ENCODE measurements at regions not wholly inside any gene's neighbourhood (a gene's known extent, or its start where the extent isn't known, plus 50 kb on each side); places are given as distances from the start of the nearest gene placed in this dataset.

- intact Hi-C loops (cut with micrococcal nuclease), result no loop called here
- Mint-ChIP-seq H3K4me3 (no peak overlapping the region), H3K4me1 (ENCODE audit: low read depth) (peaks cover 5% of the 10 kb centered on the region), H3K36me3 (ENCODE audit: low read depth) (no peaks in the 10 kb centered on the region), H3K27me3 (no peaks in the 10 kb centered on the region), H3K9me3 (peaks cover 2% of the 10 kb centered on the region), H3K27ac (no peak overlapping the region)
- DNase-seq, result no peak
- TF ChIP-seq CTCF (IDR thresholded peaks at IDR 0.05), result no peak
- ATAC-seq, result no peak
- CTCF ChIA-PET, result interaction anchor here (1.1 kb wide), 2 partner anchors 26 to 59 kb away, joined by 3 read pairs; no protein-coding TSS in a partner anchor
- POLR2A ChIA-PET, result interaction anchor here (0.5 kb wide), 1 partner anchor 132 kb away, joined by 3 read pairs; no protein-coding TSS in a partner anchor
Measured at GRCh38 chr10:33067481-33067880, 109.5 kb upstream of the ITGB1 start.

DNA sequence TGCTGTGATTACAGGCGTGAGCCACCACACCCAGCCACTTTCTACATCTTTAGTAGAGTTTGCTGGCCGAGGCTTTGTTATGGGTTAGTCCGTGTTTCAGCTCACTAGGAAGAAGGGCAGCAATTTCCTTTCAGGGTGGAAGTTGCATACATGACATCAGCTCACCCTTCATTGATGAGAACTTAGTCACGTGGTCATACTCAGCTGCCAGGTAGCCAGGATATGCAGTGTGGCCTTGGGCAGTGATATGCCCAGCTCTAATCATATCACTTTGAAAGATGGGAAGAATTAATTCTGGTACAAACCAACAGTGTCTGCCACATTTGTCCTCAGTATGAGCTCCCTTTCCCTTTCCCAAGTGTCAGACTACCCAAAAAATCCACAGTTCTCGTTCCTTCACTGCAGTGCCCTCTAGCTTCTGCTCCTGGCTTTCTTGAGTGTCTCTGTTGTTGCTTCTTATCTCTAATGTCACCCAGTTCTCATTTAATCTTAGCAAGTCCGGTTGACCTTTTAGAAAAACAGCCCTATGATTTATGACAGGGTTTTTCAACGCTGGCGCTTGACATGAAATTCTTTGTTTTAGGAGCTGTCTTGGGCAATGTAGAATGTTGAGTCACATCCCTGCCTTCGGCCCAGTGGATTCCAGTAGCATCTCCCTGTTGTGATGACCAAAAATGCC, 108.7 kb upstream of the ITGB1 start:
- Mint-ChIP-seq H3K4me1 (ENCODE audit: low read depth) (peaks cover 5% of the 10 kb centered on the region), H3K9me3 (peaks cover 2% of the 10 kb centered on the region), H3K4me3 (no peak overlapping the region), H3K36me3 (ENCODE audit: low read depth) (no peaks in the 10 kb centered on the region), H3K27ac (no peak overlapping the region), H3K27me3 (no peaks in the 10 kb centered on the region)
- no peak for DNase-seq
- ChIA-PET POLR2A (interaction anchor here (0.5 kb wide), 1 partner anchor 131 kb away, joined by 3 read pairs; no protein-coding TSS in a partner anchor), CTCF (interaction anchor here (1.1 kb wide), 2 partner anchors 25 to 58 kb away, joined by 3 read pairs; no protein-coding TSS in a partner anchor)
- no peak for ATAC-seq
- no peak for TF ChIP-seq CTCF (IDR thresholded peaks at IDR 0.05)
- intact Hi-C loops (cut with micrococcal nuclease), result no loop called here

- ATAC-seq (no peak), DNase-seq (no peak)
- no peaks in the 10 kb centered on the region for H3K36me3 Mint-ChIP-seq (ENCODE audit: low read depth)
- no peaks in the 10 kb centered on the region for H3K27me3 Mint-ChIP-seq
- intact Hi-C loops (cut with micrococcal nuclease), result no loop called here
- no peak overlapping the region for H3K27ac Mint-ChIP-seq
- H3K4me1 Mint-ChIP-seq (ENCODE audit: low read depth), result peaks cover 5% of the 10 kb centered on the region
- TF ChIP-seq CTCF (IDR thresholded peaks at IDR 0.05), result no peak
- H3K9me3 Mint-ChIP-seq, result peaks cover 2% of the 10 kb centered on the region
- ChIA-PET POLR2A (interaction anchor here (0.6 to 0.9 kb wide), 2 partner anchors 39 to 1112 kb away, joined by 3 to 4 read pairs; no protein-coding TSS in a partner anchor), CTCF (no interaction called here)
- no peak overlapping the region for H3K4me3 Mint-ChIP-seq
Measured at GRCh38 chr10:33065111-33065510, 107.1 kb upstream of the ITGB1 start.

GRCh38 chr10:33064706-33065105, 106.7 kb upstream of the ITGB1 start:
- DNase-seq, result no peak
- no peak for ATAC-seq
- Mint-ChIP-seq H3K4me1 (ENCODE audit: low read depth) (peaks cover 5% of the 10 kb centered on the region), H3K27ac (no peak overlapping the region), H3K4me3 (no peak overlapping the region), H3K9me3 (peaks cover 2% of the 10 kb centered on the region), H3K27me3 (no peaks in the 10 kb centered on the region), H3K36me3 (ENCODE audit: low read depth) (no peaks in the 10 kb centered on the region)
- TF ChIP-seq CTCF (IDR thresholded peaks at IDR 0.05), result no peak
- intact Hi-C loops (cut with micrococcal nuclease), result no loop called here
- ChIA-PET POLR2A (interaction anchor here (0.9 kb wide), 1 partner anchor 38 kb away, joined by 3 read pairs; no protein-coding TSS in a partner anchor), CTCF (no interaction called here)

DNA sequence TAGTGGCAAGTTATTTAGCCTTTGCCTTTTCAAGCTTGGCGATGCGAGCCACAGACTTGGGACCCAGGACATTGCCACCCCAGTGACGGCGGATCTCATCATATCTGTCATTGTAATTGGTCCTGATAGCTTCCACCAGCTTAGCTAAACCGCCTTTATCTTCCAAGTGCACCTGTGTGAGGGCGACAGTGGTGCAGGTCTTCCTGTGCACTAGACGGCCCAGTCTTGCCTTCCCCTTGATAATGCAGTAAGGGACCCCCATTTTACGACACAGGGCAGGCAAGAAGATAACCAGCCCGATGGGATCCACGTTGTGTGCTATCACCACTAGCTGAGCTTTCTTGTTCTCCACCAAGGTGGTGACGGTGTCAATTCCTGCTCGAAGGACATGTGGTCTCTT, 99.6 kb upstream of the ITGB1 start:
- ChIA-PET CTCF (no interaction called here), POLR2A (no interaction called here)
- TF ChIP-seq CTCF (IDR thresholded peaks at IDR 0.05), result no peak
- Mint-ChIP-seq H3K27ac (no peak overlapping the region), H3K4me1 (ENCODE audit: low read depth) (no peaks in the 10 kb centered on the region), H3K27me3 (peaks cover 9% of the 10 kb centered on the region), H3K36me3 (ENCODE audit: low read depth) (no peaks in the 10 kb centered on the region), H3K9me3 (no peaks in the 10 kb centered on the region), H3K4me3 (no peak overlapping the region)
- DNase-seq (no peak), ATAC-seq (no peak)
- intact Hi-C loops (cut with micrococcal nuclease), result no loop called here
